Stomach (tissue), 4 donors: ENCODE measurements at regions not wholly inside any gene's neighbourhood (a gene's known extent, or its start where the extent isn't known, plus 50 kb on each side); places are given as distances from the start of the nearest gene placed in this dataset.

Source experiments
- POLR2A ChIP-seq, 4 donors: fragments of 450-650 bp; IDR thresholded peaks; one replicate each; pipeline ENCODE4 v1.6.1; 2016; ENCODE audit warnings: antibody characterized with exemption in 4 of 4, control low read depth in 2 of 4, mild to moderate bottlenecking in 1 of 4, moderate library complexity in 1 of 4
- TF ChIP-seq, protein P1 (sequence below), 7 experiments: fragments of 450-650 bp in 4 of 7; fragments of 200-600 bp in 3 of 7; sonication (generic) in 3 of 7; IDR thresholded peaks; one replicate each; pipeline ENCODE4 v1.5.1; 2016 to 2019; ENCODE audit warnings: antibody characterized with exemption in 7 of 7, control low read depth in 2 of 7, mild to moderate bottlenecking in 1 of 7

DNA sequence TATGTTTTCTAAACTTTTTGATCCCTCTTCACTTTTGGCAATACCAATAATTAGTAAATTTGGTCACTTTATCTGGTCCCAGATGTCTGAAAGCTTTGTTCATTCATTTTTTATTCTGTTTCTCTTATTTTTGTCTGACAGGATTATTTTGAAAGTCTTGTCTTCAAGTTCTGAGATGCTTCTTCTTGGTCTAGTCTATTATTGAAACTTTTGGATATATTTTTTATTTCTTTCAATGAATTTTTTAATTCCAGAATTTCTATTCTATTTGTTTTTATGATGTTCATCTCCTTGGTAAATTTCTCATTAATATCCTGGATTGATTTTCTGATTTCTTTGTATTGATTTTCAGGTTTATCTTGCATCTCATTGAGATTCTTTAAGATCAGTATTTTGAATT lies 54.1 kb upstream of the RAB38 start:
- TF ChIP-seq, protein P1, sequence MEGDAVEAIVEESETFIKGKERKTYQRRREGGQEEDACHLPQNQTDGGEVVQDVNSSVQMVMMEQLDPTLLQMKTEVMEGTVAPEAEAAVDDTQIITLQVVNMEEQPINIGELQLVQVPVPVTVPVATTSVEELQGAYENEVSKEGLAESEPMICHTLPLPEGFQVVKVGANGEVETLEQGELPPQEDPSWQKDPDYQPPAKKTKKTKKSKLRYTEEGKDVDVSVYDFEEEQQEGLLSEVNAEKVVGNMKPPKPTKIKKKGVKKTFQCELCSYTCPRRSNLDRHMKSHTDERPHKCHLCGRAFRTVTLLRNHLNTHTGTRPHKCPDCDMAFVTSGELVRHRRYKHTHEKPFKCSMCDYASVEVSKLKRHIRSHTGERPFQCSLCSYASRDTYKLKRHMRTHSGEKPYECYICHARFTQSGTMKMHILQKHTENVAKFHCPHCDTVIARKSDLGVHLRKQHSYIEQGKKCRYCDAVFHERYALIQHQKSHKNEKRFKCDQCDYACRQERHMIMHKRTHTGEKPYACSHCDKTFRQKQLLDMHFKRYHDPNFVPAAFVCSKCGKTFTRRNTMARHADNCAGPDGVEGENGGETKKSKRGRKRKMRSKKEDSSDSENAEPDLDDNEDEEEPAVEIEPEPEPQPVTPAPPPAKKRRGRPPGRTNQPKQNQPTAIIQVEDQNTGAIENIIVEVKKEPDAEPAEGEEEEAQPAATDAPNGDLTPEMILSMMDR (IDR thresholded peaks at IDR 0.05), result no peak
- no peak for TF ChIP-seq POLR2A (IDR thresholded peaks at IDR 0.05)
